T-helper 2 cell treated with Interferon-gamma antibody and Interleukin-4, amounts not matched to agents 5 μg/mL and 100 μg/mL, for 36 hours (primary cell): ENCODE measurements at regions not wholly inside any gene's neighbourhood (a gene's known extent, or its start where the extent isn't known, plus 50 kb on each side); places are given as distances from the start of the nearest gene placed in this dataset.

Source experiments
- DNase-seq: peaks from one replicate; pipeline ENCODE4 v3.0.0; 2021; ENCODE audit warnings: low spot score
- H3K27ac Mint-ChIP-seq: one replicate; pipeline ENCODE4 v1.8.0; 2021; ENCODE audit warnings: mild to moderate bottlenecking, mixed read lengths
- H3K27me3 Mint-ChIP-seq: one replicate; pipeline ENCODE4 v1.8.0; 2021; ENCODE audit warnings: low read depth, mixed read lengths
- H3K36me3 Mint-ChIP-seq: one replicate; pipeline ENCODE4 v1.8.0; 2021; ENCODE audit warnings: low read depth, mixed read lengths
- H3K4me1 Mint-ChIP-seq: one replicate; pipeline ENCODE4 v1.8.0; 2021; ENCODE audit warnings: low read depth, mixed read lengths
- H3K4me3 Mint-ChIP-seq: one replicate; pipeline ENCODE4 v1.8.0; 2022; ENCODE audit warnings: mild to moderate bottlenecking, moderate library complexity, mixed read lengths
- H3K9me3 Mint-ChIP-seq: one replicate; pipeline ENCODE4 v1.8.0; 2021; ENCODE audit warnings: mixed read lengths

DNA sequence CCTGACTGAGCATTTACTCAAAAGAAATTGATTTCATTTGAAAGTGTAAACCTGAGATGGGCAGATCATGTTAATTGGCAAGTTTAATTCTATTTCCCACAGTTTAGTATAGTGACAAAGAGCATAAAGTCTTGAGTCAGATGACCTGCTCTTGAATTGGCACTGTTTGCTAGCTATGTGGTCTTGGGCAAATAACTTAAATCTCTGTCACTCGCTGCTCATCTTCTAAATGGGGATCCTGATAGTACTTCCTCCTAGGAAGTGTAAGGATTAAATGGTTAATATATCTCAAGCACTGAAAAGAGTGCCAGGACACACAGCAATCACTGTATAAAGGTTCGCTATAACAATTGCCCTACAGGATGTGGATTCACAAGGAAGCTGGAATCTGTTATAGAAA is 242.8 kb upstream of the JADE1 start:
- Mint-ChIP-seq H3K9me3 (no peaks in the 10 kb centered on the region), H3K27me3 (peaks cover 6% of the 10 kb centered on the region), H3K36me3 (no peaks in the 10 kb centered on the region), H3K27ac (no peak overlapping the region), H3K4me3 (no peak overlapping the region), H3K4me1 (no peaks in the 10 kb centered on the region)
- no peak for DNase-seq

DNA sequence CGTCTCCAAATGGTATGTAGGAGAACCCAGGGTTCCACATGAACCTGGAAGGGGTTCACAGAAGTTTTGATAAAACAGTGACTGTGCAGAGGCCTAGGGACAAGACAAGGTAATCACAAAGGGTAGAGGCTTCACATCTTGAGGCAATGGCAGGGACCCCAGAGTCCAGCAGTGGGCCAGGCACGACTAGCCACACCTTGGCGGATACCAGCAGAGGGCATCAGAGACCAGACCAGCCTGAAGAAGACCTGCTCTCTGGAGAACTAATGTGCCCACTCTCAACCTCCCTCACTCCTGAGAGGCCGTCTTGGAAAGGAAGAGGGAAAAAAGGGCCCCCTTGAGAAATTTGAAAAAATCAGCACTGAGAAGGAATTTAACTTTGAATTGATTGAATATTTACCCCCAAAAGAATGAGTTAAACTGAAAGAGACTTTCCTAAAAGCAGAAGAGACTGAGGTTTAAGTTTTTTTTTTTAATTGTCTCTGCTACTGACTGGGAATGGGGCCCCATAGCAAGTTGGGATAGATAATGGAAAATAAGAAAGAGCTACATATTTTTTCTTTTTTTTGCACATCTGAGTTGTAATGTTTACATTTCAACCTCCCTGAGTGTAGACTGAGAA is 243.8 kb upstream of the JADE1 start:
- no peaks in the 10 kb centered on the region for H3K4me1 Mint-ChIP-seq
- peaks cover 6% of the 10 kb centered on the region for H3K27me3 Mint-ChIP-seq
- no peaks in the 10 kb centered on the region for H3K9me3 Mint-ChIP-seq
- no peak overlapping the region for H3K4me3 Mint-ChIP-seq
- no peak for DNase-seq
- H3K36me3 Mint-ChIP-seq = no peaks in the 10 kb centered on the region
- no peak overlapping the region for H3K27ac Mint-ChIP-seq

DNA sequence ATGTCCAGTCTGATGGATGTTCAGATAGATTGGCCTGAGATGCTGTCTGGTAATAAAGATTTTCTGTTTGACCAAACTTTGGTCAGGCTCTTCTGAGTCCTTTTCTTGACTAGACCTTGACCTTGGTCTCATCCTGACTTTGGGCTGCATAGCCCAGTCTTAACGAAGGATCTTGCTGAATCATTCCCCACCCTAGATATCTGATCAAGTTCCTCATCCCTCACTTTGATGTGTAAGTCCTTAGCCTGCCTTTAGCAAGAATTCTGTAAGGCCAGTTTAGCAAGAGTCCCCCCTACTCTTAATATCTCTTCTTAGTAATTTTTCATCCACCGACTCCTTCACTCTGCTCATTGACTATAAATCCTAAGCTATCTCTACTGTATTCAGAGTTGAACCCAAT is 244.4 kb upstream of the JADE1 start:
- H3K4me3 Mint-ChIP-seq = no peak overlapping the region
- peaks cover 6% of the 10 kb centered on the region for H3K27me3 Mint-ChIP-seq
- H3K27ac Mint-ChIP-seq = no peak overlapping the region
- H3K4me1 Mint-ChIP-seq = no peaks in the 10 kb centered on the region
- no peak for DNase-seq
- H3K36me3 Mint-ChIP-seq = no peaks in the 10 kb centered on the region
- H3K9me3 Mint-ChIP-seq = no peaks in the 10 kb centered on the region

DNA sequence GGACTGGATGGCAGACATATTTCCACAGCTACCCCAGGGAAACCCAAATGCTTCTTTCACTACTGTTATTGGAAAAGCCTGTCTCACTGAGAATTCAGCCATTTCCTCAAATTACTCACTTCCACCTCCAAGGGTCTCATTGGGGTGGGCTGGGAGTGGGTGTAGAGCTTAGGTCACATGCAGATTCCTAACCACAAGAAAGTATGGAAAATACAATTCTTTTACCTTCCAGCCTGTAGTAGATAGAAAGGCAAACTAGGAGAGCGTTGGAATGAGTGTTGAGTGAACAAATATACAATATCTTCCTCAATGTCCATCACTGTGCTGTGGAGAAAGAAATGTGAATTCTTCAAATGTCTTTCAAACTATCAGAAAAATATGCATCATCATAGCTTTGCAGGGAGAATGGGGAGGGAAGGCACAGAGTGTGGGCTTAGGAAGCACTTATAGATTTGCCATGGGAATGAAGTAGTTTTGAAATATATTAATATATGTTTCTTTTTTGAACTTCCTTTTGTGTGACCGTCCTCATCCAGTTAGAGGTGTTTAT is 245.3 kb upstream of the JADE1 start:
- no peaks in the 10 kb centered on the region for H3K4me1 Mint-ChIP-seq
- H3K27me3 Mint-ChIP-seq = peaks cover 6% of the 10 kb centered on the region
- H3K36me3 Mint-ChIP-seq = no peaks in the 10 kb centered on the region
- H3K9me3 Mint-ChIP-seq = no peaks in the 10 kb centered on the region
- no peak overlapping the region for H3K4me3 Mint-ChIP-seq
- H3K27ac Mint-ChIP-seq = no peak overlapping the region
- no peak for DNase-seq

DNA sequence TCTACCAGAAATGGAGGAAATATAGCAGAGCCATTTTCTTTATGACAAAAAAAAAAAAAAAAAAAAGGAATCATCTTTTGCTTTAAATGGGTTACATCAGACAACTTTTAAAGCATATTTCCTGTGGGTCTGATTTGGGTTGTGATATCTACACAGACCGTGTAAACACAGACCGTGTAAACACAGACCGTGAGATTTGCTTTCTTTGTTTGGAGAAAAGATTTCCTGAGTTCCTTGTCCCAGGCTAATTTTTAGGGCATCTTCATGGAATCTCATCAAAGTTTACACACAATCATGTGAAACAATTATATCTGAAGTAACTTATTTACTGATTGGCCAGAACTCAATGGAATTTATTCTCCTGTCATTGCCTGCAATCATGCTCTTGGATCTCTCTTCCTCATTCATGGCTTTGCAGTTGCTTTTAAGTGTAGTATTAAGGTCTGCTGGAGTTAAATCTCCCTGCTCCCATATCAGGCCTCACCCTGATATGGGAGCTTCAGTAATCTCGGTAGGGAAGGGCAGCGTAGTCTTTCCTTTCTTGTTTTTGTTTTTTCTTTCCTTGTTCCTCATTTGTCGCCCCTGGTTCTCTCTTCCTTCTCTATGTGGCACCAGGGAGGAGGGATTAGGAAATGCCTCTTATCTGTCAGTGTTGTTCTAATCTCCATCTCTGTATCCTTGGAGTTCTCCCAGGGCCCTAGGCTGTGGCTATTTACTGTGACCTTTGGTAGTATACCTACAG is 248.6 kb upstream of the JADE1 start:
- peaks cover 7% of the 10 kb centered on the region for H3K27me3 Mint-ChIP-seq
- H3K27ac Mint-ChIP-seq = no peak overlapping the region
- no peaks in the 10 kb centered on the region for H3K4me1 Mint-ChIP-seq
- no peak overlapping the region for H3K4me3 Mint-ChIP-seq
- H3K9me3 Mint-ChIP-seq = no peaks in the 10 kb centered on the region
- no peak for DNase-seq
- H3K36me3 Mint-ChIP-seq = no peaks in the 10 kb centered on the region

DNA sequence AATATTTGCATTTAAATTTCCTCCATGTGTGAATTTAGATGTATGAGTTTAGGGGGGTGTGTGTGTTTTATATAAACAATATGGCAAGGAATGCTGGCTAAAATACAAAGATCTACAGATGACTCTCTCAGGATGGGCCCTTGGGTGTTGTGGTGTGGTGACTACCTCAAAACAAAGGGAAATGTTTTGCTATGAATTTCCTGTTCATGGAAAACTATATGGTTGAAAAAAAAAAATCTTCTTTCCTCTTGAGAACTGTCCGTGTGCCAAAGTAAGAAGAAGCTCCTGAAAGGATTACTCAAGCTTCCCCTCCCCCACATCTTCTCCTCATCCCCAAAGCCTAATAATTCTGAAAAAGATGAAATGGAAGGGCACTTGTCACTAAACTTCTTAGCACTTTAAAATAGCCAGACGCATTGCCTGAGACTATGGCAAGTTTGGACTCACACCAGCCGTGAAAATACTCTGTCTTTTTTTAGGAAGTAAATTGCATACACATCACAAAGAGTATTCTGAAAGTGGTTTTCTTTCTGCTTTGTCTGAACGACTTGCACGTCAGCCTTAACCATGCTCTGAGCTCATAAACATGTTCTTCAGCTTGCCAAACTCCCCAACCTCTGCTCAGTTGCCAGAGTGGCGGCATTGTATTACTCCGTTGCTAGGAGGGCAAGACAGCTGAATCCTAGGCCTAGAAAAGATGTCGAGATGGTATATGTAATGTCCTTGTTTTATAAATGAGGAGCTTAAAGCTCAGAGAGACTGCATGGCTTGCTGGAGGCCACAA is 250.4 kb upstream of the JADE1 start:
- Mint-ChIP-seq H3K36me3 (no peaks in the 10 kb centered on the region), H3K9me3 (no peaks in the 10 kb centered on the region), H3K27me3 (peaks cover 7% of the 10 kb centered on the region), H3K4me3 (no peak overlapping the region), H3K27ac (no peak overlapping the region), H3K4me1 (no peaks in the 10 kb centered on the region)
- DNase-seq = no peak

DNA sequence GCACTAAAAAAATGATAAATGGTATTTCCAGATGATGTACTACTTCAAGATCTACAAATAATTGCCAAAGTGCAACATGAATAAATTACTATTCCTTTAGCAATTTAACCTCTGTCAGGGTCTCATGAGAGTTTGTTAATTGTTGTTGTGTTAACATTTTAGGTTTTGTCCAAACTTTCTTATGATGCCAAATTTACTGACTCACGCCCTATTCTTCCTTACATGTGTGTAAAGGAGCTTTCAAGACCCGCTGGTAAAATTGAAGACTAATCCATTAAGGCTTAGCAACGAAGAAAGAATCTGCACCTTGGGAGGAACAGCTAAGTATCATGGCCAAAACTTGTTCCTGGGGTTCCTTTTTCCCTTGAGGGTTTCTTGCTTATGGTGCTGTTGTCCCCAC is 252.7 kb upstream of the JADE1 start:
- no peak overlapping the region for H3K27ac Mint-ChIP-seq
- no peaks in the 10 kb centered on the region for H3K9me3 Mint-ChIP-seq
- H3K36me3 Mint-ChIP-seq = no peaks in the 10 kb centered on the region
- peaks cover 20% of the 10 kb centered on the region for H3K27me3 Mint-ChIP-seq
- H3K4me1 Mint-ChIP-seq = peaks cover 14% of the 10 kb centered on the region
- H3K4me3 Mint-ChIP-seq = no peak overlapping the region
- DNase-seq = no peak

DNA sequence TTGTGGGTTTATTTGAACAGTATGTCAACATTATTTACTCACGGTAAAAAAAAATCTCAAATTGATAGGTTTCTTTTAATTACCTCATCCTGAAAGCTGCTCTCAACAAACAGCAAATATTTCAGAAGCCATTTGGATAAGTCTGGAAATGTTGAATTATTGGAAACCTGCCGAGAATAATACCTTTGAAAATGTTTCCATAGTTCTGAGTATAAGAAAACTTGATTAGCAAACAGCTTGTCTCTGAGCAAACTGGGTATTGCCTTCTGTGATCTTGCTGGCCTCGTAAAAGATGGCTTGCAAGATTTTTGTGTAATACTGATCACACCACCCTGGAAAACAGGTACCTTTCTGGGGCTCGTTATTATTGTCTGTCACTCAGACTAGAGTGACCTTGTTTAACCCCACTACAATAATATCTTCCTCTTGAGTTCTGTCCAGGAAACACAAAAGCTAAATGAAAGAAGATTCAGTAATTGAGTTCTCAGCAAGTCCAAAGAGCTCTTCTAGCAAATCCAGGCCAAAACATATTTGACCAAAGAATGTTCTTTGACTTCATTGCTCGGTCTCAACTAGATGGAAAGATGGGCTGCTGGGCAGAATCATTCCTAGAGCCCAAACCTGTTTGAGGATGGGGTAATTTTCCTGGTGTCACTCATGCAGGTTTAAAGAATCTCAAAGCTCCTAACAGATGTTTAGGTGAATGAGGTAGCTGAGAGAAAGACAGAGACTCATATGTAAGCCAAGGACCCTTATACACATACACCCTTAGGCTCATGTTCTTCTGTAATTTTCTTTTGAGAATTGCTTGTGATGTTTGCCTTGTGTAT is 255.6 kb upstream of the JADE1 start:
- H3K9me3 Mint-ChIP-seq = no peaks in the 10 kb centered on the region
- H3K4me1 Mint-ChIP-seq = peaks cover 14% of the 10 kb centered on the region
- H3K27me3 Mint-ChIP-seq = peaks cover 28% of the 10 kb centered on the region
- H3K36me3 Mint-ChIP-seq = no peaks in the 10 kb centered on the region
- H3K27ac Mint-ChIP-seq = no peak overlapping the region
- no peak for DNase-seq
- H3K4me3 Mint-ChIP-seq = peak overlapping the region; percentile 96

DNA sequence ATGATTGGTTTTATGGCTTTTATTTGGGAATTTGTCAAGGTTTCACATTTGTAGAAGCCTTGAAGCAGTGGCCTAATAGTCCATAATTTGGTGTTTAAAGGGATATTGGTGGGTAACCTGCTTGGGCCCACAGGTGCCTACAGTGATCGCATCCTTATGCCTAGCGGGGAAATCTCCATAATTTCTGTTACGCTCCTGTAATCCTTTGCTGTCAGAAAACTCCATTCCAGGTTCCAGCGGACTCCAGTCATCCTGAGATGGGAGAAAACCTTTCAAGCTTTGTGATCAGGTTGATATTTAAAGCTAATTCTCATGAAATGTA is 257.0 kb upstream of the JADE1 start:
- H3K36me3 Mint-ChIP-seq = no peaks in the 10 kb centered on the region
- H3K9me3 Mint-ChIP-seq = no peaks in the 10 kb centered on the region
- peaks cover 28% of the 10 kb centered on the region for H3K27me3 Mint-ChIP-seq
- peaks cover 14% of the 10 kb centered on the region for H3K4me1 Mint-ChIP-seq
- no peak for DNase-seq
- H3K27ac Mint-ChIP-seq = no peak overlapping the region
- peak overlapping the region; percentile 96 for H3K4me3 Mint-ChIP-seq

DNA sequence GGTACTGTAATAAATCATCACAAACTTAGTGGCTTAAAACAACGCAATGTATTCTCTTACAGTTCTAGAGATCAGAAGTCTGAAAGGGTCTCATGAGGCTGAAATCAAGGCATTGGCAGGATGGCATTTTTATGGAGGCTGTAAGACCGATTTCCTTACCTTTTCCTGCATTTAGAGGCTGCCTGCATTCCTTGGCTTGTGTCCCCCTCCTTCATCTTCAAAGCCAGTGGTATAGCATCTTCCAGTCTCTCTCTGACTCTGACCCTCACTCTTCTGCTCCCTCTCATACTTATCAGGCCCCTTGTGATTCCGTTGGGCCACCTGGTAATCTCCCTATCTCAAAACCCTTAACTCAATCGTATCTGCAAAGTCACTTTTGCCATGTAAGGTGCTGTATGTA is 258.2 kb upstream of the JADE1 start:
- no peak for DNase-seq
- peaks cover 14% of the 10 kb centered on the region for H3K4me1 Mint-ChIP-seq
- H3K27me3 Mint-ChIP-seq = peaks cover 30% of the 10 kb centered on the region
- no peaks in the 10 kb centered on the region for H3K9me3 Mint-ChIP-seq
- H3K36me3 Mint-ChIP-seq = no peaks in the 10 kb centered on the region
- H3K27ac Mint-ChIP-seq = no peak overlapping the region
- H3K4me3 Mint-ChIP-seq = no peak overlapping the region

DNA sequence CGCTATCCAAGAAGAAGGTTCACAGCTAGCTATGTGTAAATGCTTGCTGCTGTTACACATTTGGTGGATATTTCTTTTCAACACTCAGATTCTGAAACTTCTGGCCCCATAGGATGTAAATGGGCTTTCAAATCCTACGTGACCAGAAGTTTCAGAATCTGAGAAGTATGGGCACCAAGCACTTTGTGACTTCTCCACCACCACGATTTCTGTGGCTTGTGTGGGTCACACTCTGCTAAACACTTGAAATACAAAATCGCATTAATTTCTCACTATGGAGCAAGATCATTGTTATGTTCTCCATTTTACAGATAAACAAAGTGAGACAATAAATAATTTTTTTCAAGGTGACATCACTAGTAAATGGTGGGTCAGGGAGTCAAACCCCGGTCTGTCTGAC is 259.4 kb upstream of the JADE1 start:
- Mint-ChIP-seq H3K36me3 (no peaks in the 10 kb centered on the region), H3K9me3 (no peaks in the 10 kb centered on the region), H3K4me1 (peaks cover 14% of the 10 kb centered on the region), H3K27ac (no peak overlapping the region), H3K4me3 (no peak overlapping the region), H3K27me3 (peaks cover 28% of the 10 kb centered on the region)
- no peak for DNase-seq

DNA sequence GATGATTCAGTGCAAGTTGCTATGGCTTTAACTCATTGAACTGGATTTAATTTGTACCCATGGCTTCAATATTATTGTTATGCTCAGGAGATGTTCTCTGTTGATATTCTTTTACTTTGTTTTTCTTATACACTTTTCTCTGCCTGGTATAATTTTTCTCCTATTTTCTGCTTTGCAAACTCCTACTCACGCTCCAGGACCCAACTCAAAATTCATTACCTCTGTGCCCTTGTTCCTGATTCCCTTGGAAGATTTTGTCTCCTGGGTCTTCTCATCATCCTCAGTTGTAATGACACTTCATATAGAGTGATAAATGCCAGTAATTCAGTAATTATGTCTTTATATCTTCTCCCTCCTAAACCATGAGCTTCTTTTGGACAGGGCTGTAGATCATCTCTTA is 259.9 kb upstream of the JADE1 start:
- Mint-ChIP-seq H3K9me3 (no peaks in the 10 kb centered on the region), H3K4me1 (peaks cover 14% of the 10 kb centered on the region), H3K4me3 (no peak overlapping the region), H3K27me3 (peaks cover 28% of the 10 kb centered on the region), H3K36me3 (no peaks in the 10 kb centered on the region), H3K27ac (no peak overlapping the region)
- no peak for DNase-seq

DNA sequence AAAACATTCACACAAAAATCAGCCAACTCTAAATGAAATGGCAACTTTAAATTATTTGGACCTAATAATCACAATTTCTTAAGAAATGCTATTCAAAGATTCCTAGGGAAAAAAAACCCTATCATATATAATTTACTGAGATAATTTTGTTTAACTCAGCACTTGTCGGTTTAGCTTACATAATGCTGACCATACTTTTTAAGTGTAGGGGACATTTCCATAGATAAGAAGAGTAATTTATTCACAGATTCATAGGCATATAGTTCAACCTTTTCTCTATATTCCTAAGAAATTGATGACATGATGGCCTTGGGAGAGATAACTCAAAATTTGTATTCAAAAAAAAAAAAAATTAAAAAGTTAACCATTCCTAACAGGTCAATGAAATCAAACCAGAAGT is 260.8 kb upstream of the PGRMC2 start:
- peaks cover 8% of the 10 kb centered on the region for H3K4me1 Mint-ChIP-seq
- no peaks in the 10 kb centered on the region for H3K9me3 Mint-ChIP-seq
- H3K27ac Mint-ChIP-seq = no peak overlapping the region
- no peaks in the 10 kb centered on the region for H3K36me3 Mint-ChIP-seq
- peaks cover 26% of the 10 kb centered on the region for H3K27me3 Mint-ChIP-seq
- DNase-seq = no peak
- no peak overlapping the region for H3K4me3 Mint-ChIP-seq

DNA sequence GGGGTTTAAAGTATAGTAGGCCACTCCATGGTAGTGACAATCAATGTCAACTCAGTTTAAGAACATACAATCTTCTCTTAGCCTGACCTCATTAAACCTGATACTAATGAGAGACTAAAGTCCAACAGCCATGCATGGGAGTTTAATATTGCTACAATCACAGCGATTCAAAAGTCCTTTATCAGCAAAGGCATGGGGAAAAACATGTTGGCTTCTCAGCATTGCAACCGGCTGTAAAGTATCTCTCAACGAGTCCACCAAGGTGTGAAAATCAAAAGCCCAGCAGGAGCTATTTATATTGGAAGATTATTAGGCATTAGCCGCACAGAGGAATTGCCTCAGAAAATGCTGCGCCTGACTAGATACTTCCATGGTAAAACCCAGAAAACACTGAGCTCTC is 256.7 kb upstream of the PGRMC2 start:
- Mint-ChIP-seq H3K4me1 (no peaks in the 10 kb centered on the region), H3K9me3 (no peaks in the 10 kb centered on the region), H3K27me3 (peaks cover 5% of the 10 kb centered on the region), H3K4me3 (no peak overlapping the region), H3K27ac (no peak overlapping the region), H3K36me3 (no peaks in the 10 kb centered on the region)
- no peak for DNase-seq
